Esophagus squamous epithelium (tissue), 4 donors: ENCODE measurements at regions not wholly inside any gene's neighbourhood (a gene's known extent, or its start where the extent isn't known, plus 50 kb on each side); places are given as distances from the start of the nearest gene placed in this dataset.

Experiments used
- POLR2A ChIP-seq, 4 donors: fragments of 450-650 bp; IDR thresholded peaks; one replicate each; pipeline ENCODE4 v1.6.1; 2017; ENCODE audit warnings: antibody characterized with exemption in 4 of 4, mild to moderate bottlenecking in 4 of 4, moderate library complexity in 3 of 4
- TF ChIP-seq, protein P1 (sequence below), 6 experiments: fragments of 450-650 bp in 4 of 6; fragments of 200-600 bp in 2 of 6; sonication (generic) in 2 of 6; IDR thresholded peaks; one replicate each; pipeline ENCODE4 v1.5.1; 2016 to 2019; ENCODE audit warnings: antibody characterized with exemption in 6 of 6, mild to moderate bottlenecking in 4 of 6, moderate library complexity in 4 of 6

DNA sequence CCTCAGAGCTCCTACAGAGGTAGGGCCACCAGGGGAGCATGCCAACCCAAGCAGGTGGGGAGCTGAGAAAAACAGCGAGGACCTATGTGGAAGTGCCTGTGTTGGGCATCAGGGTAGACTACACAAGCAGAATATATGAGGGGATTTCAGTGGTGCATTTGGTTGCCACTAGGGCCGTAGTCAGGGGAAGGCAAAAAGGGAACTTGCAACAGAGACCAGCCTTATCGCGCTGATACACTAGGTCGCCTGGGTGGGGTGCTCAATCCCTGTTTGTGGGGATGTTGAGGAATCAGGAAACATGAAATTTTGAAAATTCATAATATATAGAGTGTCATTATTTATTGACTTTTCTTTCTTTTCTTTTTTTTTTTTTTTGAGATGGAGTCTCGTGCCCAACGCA lies 370.9 kb upstream of the PRR16 start:
- TF ChIP-seq, protein P1, sequence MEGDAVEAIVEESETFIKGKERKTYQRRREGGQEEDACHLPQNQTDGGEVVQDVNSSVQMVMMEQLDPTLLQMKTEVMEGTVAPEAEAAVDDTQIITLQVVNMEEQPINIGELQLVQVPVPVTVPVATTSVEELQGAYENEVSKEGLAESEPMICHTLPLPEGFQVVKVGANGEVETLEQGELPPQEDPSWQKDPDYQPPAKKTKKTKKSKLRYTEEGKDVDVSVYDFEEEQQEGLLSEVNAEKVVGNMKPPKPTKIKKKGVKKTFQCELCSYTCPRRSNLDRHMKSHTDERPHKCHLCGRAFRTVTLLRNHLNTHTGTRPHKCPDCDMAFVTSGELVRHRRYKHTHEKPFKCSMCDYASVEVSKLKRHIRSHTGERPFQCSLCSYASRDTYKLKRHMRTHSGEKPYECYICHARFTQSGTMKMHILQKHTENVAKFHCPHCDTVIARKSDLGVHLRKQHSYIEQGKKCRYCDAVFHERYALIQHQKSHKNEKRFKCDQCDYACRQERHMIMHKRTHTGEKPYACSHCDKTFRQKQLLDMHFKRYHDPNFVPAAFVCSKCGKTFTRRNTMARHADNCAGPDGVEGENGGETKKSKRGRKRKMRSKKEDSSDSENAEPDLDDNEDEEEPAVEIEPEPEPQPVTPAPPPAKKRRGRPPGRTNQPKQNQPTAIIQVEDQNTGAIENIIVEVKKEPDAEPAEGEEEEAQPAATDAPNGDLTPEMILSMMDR (IDR thresholded peaks at IDR 0.05): no peak
- no peak for TF ChIP-seq POLR2A (IDR thresholded peaks at IDR 0.05)
